ENCODE measurements at regions not wholly inside any gene's neighbourhood (a gene's known extent, or its start where the extent isn't known, plus 50 kb on each side); places are given as distances from the start of the nearest gene placed in this dataset.
"Not testable (repeated sequence)": the region's sequence is repeated elsewhere in the genome, so short reads cannot be mapped to it uniquely, and the experiment has no call there.

DNA sequence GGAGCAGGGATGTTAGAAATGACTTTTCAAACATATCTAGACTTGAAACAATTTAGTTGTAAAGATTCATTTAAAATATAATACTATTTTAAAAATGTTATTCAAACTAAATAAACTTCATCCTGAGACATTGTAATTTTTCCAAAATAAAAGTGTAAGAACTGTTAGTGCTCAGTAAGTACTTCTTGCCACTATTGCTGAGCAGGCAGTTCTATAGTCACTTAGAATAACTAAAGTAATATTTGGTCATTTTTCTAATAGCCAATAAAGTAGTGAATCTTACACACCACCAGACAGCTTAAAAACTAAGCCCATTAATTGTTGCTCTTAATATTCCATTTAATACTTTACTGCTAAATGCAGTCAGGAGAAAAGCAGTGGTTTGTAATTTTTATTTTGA, 1120.0 kb upstream of the CDH10 start:
- intact Hi-C loops (cut with micrococcal nuclease): no loop called here

DNA sequence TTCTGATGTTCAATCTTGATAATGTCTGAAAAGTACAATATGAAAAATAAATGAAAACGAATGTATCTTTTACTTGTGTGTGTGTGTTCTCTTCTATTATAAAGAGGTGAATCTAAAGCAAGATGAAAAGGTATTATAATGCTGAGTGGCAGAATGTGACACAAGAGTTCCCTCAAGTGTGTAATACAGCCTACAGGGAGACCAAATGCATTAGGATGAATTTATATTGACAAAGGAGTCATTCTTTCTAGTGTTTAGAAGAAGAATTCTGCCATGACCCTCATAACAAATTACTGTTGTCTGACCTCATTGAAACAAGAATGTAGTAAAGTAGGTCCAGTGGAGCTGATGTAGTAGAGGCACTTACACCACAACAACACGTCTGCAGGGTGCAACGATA, 1119.0 kb upstream of the CDH10 start:
- intact Hi-C loops (cut with micrococcal nuclease): no loop called here

DNA sequence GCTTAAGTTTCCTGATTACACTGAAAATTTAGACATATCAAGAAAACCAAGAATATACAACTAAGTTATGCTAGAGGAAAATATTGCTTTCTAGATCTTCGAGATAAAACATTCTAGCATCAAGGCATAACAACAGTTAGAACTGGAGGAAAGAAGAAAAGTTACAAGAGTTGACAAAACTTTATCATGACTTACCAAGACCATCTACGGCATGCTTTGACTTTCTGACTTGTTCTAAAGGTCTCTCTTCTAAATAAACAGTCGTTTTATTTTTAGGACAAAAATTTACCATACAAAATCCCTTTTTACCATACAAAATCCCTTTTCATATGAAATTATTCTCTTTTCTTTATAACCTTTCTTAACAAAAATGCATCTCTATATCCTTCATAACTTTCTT, 1110.1 kb upstream of the CDH10 start:
- intact Hi-C loops (cut with micrococcal nuclease): no loop called here

DNA sequence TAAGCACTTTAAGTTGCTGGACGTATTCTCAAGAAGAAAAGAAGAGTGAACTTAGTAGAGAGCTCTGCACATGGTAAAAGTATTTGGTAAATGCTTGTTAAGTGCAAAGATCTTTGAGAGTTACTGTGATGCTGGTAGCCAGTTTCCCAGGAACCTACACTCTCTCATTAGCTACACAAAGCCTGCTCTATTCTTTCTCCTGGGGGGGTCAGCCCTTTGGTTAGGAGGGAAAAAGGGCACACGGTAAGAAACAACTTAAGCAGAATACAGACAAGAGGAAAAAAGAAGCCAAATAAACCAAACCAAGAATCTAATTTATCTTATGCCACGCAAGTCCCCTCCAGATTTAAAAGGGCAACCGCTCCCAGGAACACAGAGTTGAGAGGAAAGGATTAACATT, 1100.1 kb upstream of the CDH10 start:
- intact Hi-C loops (cut with micrococcal nuclease): no loop called here

DNA sequence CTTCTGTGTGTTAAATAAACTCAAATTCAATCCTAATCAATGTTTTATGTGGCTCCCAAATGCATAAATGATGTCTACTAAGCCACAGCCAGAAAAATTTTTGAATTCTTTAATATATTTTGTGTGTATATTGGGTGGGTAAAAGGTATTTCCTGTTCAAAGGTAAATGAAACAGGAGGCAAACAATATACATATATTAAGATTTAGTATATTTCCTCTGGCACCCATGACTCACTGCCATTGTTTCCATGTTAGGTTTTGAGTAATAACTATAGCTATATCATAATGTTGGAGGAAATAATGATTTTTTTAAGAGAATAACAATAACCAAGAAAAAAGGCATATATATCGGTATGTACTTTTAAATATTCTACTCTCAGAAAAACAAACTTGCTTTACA, 1071.9 kb upstream of the CDH10 start:
- intact Hi-C loops (cut with micrococcal nuclease): no loop called here

DNA sequence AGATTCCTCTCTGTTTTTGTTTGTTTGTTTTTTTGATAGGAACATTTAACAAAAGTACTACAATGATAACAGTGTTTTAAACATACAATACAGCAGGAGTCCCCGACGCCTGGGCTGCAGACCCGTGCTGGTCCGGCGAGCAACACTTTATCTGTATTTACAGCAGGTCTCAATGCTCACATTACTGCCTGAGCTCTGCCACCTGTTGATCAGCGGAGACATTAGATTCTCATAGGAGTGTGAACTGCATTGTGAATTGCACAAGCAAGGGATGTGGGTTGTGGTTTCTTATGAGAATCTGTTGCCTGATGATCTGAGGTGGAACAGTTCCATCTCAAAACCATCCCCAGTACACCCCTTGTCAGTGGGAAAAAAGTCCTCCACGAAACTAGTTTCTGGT, 1068.5 kb upstream of the CDH10 start:
- intact Hi-C loops (cut with micrococcal nuclease): no loop called here

DNA sequence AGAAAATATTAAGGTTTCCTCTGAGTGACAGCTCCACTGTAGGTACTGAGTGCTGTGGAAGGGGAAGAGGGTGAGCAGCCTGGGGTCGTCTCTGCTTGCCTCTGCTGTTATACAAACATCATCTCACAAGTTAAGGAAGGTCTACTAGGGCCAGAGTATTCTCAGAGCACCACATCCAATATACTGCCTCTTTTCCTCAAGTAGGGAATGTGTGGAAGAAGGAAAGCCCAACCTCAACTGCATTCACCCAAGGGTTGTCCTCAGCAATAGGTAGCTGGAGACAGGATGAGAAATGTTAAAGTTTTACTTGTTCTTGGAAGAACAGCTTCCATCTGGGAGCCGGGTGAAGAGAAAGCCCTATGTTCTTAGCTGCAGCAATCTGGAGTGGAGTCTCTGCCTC, 1062.3 kb upstream of the CDH10 start:
- intact Hi-C loops (cut with micrococcal nuclease): no loop called here

DNA sequence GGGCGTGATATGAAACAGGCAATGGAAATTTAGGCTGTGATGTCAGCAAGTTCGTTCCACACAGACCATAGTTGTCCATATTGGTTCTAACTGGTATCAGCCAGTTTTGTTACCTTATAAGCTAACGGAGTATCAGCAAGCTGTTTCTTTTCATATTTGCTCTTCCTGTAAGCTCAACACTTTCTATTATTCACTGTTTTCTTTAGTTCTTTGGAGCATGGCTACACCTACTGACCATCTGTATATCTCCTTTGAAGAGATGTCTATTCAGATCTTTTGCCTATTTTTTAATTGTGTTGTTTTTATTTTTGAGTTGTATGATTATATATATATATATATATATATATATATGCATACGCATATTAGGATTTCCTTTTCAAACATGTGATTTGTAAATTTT, 1057.2 kb upstream of the CDH10 start:
- intact Hi-C loops (cut with micrococcal nuclease): no loop called here

DNA sequence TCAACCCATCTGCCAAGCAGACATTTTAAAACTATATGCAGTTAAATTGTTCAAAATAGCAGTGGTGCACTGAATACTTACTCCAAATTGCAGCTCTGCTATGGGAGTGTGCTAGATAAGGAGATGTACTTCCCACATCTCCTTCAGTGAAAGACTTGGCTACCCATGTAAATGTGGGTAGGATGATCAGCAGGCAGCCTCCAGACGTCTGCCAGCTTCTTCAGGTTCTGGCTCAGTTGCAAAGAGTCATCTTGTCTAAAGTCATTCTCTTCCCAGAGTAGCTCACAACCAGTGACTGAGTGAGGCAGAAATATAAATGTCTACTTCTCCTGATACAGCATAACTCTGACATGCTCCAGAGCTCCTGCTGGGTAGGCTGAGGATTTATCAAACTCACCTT, 1050.0 kb upstream of the CDH10 start:
- intact Hi-C loops (cut with micrococcal nuclease): no loop called here

DNA sequence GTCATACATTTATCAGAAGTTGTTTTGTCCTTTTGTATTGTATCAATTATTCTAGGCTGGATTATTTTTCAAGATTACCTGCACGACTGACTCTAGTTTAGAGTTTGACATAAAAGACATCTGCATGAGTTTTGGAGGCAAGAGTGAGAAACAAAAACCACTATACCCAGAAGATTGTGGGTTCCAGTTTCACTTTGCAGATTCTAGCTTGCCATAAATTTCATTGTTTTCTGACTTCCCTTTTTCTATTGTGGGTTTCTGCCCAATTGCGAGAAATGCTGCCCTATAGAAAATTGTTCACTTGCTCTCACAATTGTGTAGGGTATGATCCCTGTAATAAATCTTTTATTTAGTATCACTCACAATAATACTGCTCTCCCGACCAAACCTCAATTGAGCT, 1043.4 kb upstream of the CDH10 start:
- intact Hi-C loops (cut with micrococcal nuclease): no loop called here

DNA sequence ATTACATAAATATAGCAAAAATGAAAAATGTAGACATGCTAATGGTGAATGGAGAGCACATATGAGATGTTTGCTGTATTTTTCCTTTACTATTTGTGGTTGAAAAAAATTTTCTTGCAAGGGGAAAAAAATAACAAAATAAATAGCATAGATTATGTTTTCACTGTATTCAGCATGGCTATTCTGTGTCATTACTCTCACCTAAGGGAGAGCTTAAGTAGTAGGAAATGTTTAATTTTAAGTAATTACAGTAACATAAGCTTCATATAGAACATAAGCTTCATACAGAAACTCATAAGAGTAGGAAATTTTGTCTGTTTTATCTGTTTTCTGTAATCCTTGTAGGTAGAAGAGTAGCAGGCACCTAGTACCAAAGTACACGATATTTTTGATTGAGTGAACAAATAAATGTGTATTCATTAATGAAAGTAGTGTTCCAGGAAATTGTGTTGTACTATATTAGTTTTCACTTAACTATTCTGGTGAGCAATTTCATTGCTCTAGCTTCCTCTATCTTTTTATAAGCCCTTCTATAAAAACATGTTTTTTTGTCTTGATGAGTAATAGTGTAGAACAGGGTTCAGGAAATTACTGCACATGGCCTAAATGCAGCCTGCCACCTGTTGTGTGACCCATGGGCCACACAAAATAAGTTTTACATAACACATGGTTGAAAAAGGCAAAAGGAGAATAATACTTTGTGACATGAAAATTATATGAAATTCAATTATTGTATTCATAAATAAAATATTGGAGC, 1025.0 kb upstream of the CDH10 start:
- intact Hi-C loops (cut with micrococcal nuclease): no loop called here

DNA sequence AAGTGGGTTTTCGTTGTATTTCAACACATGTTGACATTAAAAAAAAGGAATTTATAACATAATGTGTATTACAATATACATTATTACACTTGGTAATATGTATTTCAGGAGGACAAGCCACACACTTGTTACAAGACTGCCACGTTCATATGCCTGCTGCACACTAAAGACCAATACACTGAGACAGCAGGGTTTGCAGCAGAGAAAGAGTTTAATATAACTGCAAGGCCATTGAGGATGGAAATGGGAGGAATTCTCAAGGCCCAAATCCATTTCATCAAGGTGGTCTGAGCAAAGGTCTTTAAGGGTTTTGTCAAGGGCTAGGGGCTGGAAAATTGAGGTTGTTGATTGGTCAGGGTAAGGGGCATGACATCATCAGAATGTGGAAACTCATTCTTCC, 1017.8 kb upstream of the CDH10 start:
- intact Hi-C loops (cut with micrococcal nuclease): no loop called here

DNA sequence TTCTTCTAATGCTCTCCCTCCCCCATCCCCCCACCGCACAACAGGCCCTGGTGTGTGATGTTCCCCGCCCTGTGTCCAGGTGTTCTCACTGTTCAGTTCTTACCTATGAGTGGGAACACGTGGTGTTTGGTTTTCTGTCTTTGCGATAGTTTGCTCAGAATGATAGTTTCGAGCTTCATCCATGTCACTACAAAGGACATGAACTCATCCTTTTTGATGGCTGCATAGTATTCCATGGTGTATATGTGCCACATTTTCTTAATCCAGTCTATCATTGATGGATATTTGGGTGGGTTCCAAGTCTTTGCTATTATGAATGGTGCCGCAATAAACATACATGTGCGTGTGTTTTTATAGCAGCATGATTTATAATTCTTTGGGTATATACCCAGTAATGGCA, 1005.5 kb upstream of the CDH10 start:
- intact Hi-C loops (cut with micrococcal nuclease): not testable (repeated sequence)

DNA sequence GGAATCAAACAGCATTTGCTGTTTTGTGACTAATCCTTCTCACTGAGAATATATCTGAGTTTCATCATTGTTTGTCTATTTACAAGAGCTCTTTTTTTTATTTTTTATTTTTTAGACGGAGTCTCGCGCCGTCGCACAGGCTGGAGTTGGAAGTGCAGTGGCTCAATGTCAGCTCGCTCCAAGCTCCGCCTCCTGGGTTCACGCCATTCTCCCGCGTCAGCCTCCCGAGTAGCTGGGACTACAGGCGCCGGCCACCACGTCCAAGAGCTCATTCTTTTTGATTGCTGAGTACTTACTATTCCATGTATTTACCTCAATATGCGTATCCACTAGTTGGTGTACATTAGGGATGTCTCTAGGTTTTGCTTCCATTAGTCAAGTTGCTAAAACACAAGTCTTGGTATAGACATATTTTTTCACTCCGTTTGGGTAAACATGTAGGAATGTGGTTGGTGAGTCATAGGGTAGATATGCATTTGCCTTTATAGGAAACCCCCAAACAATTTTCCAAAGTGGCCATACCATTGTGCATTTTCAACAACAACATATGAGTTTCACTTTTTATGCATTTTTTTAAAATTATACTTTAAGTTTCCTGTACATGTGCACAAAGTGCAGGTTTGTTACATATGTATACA, 1005.0 kb upstream of the CDH10 start:
- intact Hi-C loops (cut with micrococcal nuclease): no loop called here

DNA sequence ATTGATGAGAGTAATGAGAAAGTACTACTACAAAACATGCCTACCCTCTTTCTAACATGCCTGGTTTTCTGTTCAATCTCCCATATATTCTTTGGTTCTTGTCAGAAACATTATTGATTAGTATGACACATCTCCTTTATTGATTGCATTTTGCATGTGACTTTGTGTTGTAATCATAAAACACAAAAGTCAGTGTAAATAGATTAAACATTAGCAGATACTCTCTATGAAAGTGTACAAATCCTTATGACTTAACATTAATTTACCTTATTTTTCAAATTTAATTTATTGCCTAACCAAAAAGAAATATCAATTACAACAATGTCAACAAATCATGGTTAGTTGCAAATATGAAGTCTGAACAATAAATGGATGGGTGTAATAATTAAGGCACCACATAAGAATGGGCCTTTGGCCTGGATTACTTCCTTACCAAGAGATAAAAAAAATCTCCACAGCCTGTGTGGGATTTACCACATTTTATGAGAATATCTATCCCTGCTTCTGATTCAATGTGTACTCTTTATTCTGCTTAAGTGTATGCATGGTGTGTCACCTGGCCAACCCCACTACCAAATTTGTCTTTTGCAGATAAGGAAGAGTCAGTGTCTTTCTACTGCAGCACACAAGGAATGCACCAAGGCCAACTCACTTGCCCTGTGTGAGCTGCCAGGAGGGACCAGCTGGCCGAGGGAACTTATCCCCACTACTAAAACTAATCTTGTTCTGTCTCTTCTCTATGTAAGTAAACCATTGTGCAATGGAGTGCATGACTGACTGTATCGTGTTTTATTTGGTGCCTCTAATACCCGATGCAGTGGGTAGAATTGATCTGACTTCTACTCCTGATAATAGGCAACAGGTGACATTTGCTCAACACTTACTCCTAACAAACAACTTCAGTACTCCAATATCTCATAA, 1001.9 kb upstream of the CDH10 start:
- intact Hi-C loops (cut with micrococcal nuclease): no loop called here

DNA sequence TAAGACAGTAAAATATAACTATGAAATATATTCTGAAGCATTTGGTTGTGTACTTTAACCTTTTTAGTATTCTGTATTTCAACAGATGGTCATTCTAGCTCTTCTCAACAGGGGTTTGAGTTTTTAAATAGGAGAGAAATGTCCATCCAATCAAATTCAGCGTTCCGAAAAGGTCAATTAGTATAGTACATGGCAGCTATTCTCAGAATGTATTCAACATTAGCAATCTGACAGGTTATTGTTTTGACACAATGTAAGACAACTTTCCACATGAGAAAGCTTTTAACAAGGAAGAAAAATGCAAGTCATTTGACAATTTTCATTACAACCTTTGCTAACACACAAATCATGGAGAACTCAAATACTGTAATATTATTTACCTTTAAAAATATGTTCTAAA, 996.3 kb upstream of the CDH10 start:
- intact Hi-C loops (cut with micrococcal nuclease): no loop called here

DNA sequence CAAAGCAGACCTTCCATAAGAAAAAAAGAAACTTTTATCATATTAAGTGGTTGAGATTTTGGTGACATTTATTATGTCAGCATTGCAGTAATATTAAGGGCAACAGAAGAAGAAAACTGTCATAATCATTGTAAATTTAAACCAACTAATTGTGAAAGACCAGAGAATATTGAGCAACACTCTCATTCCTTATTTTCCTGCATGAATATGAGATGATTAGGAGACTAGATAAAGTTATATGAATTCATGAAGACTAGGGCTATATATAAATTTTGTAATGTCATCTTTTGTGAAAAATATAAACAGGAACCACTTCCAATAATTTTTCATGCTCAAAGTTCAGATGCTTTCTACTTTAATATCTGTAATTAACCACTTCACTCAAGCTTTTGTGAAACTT, 974.5 kb upstream of the CDH10 start:
- intact Hi-C loops (cut with micrococcal nuclease): no loop called here

DNA sequence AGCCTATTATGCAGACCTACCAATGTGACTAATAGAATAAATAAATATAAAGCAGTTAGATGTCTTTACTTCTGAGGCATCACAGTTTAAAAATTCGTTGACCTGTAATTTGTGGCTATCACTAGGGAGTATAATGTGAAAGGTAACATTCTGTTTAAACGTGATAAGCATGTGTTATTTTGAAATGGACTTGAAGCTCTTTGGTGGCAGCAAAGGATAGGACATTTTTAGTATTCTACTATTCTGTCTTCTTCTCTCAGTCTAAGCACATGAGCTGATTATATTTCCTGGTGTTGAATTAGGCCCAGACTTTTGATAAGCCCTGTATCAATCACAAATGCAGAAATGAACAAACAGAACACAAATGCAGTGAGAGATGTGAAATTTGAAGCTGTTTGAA, 974.0 kb upstream of the CDH10 start:
- intact Hi-C loops (cut with micrococcal nuclease): no loop called here

DNA sequence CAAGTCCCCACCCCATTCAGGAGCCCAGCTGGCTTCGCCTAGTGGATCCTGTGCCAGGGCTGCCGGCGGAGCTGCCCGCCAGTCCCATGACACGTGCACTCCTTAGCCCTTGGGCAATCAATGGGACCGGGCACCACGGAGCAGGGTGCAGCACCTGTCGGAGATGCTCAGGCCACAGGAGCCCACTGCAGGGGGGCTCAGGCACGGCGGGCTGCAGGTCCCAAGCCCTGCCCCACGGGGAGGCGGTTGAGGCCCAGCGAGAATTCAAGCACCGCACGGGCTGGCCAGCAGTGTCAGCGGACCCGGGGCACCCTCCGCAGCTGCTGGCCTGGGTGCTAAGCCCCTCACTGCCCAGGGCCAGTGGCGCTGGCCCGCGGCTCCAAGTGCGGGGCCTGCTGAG, 969.7 kb upstream of the CDH10 start:
- intact Hi-C loops (cut with micrococcal nuclease): no loop called here

DNA sequence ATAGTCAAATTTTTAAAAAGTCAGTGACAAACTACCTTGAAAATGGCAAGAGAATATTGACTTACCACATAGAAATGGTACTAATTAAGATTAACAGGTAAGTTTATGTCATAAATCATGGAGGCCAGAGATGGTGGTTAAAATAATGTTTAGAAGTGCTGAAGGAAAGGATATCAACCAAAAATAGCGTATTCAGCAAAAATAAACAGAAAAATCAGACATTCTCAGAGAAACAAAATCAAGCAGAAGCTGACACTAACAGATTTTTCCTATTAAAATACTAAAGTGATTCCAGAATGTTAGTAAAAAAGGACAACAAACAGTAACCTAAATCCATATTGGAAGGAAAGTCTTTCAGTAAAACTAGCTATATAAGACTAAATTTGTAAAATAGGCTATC, 959.9 kb upstream of the CDH10 start:
- intact Hi-C loops (cut with micrococcal nuclease): no loop called here

DNA sequence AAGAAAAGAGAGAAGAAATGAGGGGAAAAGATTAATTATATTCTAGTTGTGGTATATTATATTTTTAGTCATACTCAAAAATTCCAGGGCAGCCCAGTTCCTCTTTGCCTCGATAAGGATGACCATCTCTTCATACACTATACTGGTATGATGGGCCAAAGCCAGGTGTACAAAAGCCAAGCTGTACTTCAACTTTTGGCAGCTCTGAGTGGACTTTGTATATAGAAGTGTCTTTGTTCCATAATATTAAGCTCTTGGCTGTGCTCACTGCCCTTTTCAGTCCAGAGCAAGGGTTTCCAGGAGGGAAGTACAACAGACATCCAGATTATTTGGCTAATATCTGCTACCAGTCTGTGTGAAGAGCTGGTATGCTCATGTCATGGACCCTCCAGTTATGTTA, 934.3 kb upstream of the CDH10 start:
- intact Hi-C loops (cut with micrococcal nuclease): no loop called here

DNA sequence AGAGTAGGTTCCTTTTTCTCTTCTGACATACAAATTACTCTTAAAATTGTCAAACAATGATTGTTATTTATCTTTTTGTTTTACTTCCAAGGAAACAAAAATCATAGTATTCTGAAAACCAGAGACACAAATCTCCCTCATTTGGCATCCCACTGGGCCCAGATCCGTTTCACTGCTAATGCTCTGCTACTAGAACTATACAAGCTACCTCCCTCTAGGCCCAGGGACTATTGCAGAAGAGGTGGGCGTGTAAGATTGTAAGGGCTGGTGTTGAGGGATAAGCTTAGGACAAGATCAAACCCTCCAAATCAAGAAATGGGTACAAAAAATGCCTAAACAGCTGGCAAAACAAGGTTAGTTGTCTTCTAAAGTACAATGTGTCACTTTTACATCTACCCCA, 928.9 kb upstream of the CDH10 start:
- intact Hi-C loops (cut with micrococcal nuclease): no loop called here

All from T-helper 1 cell treated with Interleukin-12 subunit alpha and Interleukin-12 subunit beta and Interleukin-4 antibody, amounts not matched to agents 30 ng/mL and 1 ng/mL, for 36 hours (primary cell).